GM12865 (cell line): ENCODE measurements at regions not wholly inside any gene's neighbourhood (a gene's known extent, or its start where the extent isn't known, plus 50 kb on each side); places are given as distances from the start of the nearest gene placed in this dataset.

Experiments
- DNase-seq: peaks from one replicate; pipeline ENCODE4 v3.0.0; 2010; ENCODE audit warnings: low read depth
- H3K4me3 ChIP-seq: 2 replicates; pipeline ENCODE4 v1.5.1; 2011; ENCODE audit warnings: mild to moderate bottlenecking, low read depth, low read length, control low read depth
- CTCF ChIP-seq: IDR thresholded peaks from 2 replicates; pipeline ENCODE4 v1.5.1; 2011; ENCODE audit warnings: low read length, control low read depth, low read depth, inconsistent platforms; ENCODE audit not compliant: insufficient read depth; ENCODE audit errors: missing control alignments

DNA sequence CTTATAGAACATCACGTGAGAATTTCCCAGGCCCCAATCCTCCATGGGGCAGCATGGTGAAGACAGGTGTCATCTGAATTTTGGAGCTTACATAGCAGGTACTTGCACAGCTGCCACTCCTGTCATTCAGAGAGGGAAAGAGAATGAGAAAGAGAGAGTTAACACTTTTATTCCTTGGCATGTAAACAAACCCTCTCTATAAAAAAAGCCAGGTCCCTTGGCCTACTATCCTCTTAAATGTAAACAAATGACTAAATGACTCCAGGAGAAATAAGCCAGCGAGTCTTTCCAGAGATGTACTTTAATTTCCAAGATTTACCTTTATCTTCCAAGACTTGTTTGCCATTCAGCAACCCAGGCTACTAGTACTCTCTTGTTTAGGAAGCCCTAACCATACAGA, 195.3 kb upstream of the HTR2A start:
- no peak for TF ChIP-seq CTCF
- DNase-seq: no peak
- no peak overlapping the region for H3K4me3 ChIP-seq

- TF ChIP-seq CTCF: no peak
- H3K4me3 ChIP-seq: no peak overlapping the region
- no peak for DNase-seq
These were observed 191.0 kb upstream of the HTR2A start for GRCh38 chr13:47087841-47088240.

DNA sequence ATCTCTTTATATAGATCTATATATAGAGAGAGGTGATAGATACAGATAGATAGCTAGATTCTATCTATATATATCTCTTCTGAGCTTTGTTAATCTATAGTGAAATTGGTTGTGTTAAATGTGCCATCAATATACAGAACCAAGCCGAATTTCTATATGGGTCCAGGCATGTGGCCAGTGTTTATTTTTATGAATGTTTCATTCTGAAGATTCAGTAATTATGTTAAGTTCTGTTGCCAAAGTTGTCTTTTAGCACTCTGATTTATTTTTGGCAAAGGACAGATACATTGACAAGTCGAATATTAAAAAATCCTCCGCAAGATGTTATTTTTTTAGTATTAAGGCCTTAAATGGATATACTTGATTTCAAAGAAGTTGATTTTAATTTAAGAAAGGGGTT, 190.4 kb upstream of the HTR2A start:
- no peak for DNase-seq
- no peak for TF ChIP-seq CTCF
- H3K4me3 ChIP-seq: no peak overlapping the region

- no peak overlapping the region for H3K4me3 ChIP-seq
- DNase-seq: no peak
- TF ChIP-seq CTCF: no peak
These were observed 188.5 kb upstream of the HTR2A start for GRCh38 chr13:47085346-47085745.

- no peak for DNase-seq
- H3K4me3 ChIP-seq: no peak overlapping the region
- no peak for TF ChIP-seq CTCF
These were observed 185.0 kb upstream of the HTR2A start for GRCh38 chr13:47081850-47082249.

- no peak for TF ChIP-seq CTCF
- H3K4me3 ChIP-seq: no peak overlapping the region
- no peak for DNase-seq
These were observed 184.4 kb upstream of the HTR2A start for GRCh38 chr13:47081246-47081645.

DNA sequence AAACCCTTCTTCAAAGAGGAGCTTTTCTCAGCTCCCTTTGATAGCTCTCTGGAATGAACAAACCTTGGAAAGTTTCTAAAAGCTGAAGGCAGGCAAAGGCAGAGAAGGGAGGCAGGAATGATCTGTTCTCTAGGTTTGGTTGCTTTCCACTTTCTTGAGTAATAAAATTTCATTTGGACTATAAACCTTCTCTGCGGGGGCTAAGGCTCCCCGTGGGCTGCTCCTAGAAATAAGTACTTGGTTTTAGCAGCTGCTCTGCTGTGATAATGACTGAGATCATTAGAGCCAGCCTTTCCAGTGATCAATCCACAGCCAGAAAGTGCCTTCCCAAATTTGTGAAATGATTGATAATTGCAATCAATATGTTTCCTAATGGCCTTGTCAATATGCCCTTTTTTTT, 183.8 kb upstream of the HTR2A start:
- TF ChIP-seq CTCF: no peak

More for the DNA sequence above, 183.8 kb upstream of the HTR2A start:
- no peak overlapping the region for H3K4me3 ChIP-seq
- DNase-seq: no peak
